CMK (cell line): ENCODE measurements at regions not wholly inside any gene's neighbourhood (a gene's known extent, or its start where the extent isn't known, plus 50 kb on each side); places are given as distances from the start of the nearest gene placed in this dataset.
"Not testable (repeated sequence)": the region's sequence is repeated elsewhere in the genome, so short reads cannot be mapped to it uniquely, and the experiment has no call there.

ENCODE experiments used
- DNase-seq: peaks from one replicate; pipeline ENCODE4 v3.0.0-alpha.2; 2010; ENCODE audit warnings: low read depth

DNA sequence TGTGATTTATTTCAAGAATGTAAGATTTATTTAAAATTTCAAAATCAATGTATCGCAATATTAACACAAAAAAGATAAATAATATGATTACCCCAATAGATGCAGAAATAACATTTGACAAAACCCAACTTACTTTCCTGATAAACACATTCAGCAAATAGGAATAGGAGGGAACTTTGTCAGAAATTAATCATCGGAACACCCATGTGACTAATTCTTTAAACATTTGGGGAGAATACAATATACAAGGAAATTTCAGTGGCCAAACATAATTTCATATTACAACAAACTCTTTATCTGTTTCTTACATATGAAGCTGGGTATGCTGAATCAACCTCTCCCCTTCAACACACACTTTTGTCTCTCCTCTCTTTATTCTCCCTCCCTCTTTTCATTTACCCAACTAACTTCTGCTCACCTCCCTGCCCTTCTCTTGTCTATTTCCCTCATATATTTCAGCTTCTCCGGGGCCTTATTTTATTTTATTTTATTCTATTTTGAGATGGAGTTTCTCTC is 309.6 kb upstream of the CNTNAP5 start:
- DNase-seq, result no peak

DNA sequence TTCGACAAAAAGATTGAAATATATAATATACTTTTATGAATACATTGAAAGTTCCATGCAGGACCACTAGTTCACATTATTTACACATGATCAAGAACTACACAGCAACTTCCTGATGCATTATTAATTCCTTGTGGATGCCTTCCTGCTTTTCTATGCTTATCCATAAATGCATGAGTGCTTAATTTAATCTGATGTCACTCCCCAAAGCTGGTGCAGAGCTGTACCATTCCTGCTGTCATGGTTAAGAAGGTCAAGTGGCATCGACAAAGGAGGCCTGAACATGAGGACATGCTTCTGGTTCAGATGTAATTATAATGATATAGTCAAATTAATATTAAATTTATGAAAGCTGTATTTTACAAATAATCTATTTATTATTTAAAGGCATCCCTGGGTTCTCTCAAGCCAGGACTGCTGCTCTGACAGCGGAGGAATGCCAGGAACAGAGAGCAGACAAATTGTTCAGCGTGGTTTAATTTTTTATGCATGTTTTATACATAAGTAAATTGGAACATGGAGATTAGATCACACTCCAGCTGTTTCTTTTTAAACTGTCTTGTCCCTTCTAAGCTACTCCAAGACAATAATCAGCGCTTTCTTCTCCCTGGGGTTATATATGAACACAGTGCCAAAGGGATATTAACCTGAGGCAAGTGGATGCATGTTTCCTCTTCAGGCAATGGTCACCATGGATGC is 307.3 kb upstream of the CNTNAP5 start:
- DNase-seq, result no peak

DNA sequence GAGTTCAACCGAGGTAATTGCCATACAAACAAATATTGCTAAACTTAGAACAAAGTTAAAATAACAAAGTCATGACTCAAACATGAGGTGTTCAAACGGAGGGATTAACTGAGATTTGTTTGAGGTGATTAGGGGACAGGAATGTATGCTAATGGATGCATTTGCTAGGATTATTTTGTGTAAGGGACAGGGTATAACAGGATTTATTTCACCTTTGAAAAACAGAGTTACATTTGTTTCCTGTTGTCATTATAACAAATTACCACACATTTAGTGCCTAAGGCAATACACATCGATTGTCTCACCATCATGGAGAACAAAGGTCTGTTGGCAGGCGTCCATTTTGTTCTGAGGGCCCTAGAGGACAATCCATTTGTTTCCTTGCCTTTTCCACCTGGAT is 304.3 kb upstream of the CNTNAP5 start:
- DNase-seq, result no peak

DNA sequence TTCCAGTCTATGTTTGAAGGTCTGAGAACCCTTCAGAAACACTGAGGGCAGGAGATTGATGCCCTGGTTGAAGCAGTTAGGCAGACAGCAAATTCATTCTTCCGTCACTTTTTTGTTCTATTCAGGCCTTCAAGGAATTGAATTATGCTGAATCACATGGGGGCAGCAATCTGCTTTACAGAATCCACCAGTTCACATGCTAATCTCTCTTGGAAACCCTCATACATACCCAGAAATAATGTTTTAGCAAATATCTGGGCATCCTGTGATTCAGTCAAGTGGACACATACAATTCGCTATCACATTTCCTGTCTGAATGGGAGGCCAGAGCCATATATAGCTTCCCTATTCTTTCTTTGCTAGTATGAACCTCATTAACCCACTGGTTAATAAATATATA is 301.4 kb upstream of the CNTNAP5 start:
- peak; percentile 58 for DNase-seq

DNA sequence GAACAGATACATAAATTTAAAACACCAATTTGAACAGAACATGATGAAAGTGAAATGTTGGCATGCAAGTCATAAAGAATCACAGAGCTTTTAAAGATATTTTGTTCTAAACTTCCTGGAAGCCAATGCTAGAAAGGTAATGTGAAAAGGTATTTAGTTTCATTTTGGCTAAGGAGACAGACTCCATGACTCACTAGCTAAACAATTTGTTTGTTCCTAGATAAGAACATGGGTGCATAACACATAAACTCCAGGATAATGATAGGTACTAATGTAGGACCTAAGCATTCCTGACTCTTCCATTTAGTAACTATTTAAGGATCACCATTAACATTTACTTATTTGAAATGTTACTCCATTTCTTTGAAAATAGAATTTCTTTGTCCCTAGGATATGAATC is 292.5 kb upstream of the CNTNAP5 start:
- DNase-seq, result no peak

DNA sequence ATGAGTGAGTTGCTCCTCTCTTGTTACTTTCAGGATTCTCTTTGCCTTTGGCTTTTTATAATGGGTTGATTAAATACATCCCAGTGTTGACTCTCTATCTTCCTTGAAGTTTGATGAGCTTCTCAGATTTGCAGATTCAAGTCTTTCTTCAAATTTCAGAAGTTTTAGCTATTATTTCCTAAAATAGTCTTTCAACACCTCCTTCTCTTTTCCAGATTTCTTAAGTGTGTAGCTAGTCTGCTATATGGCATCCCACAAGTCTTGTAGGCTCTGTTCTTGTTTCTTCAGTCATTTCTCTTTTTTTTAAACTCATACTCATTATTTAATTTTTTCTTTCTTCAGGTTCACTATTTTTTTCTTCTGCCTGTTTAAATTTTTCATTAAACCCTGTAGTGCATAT is 287.7 kb upstream of the CNTNAP5 start:
- no peak for DNase-seq

DNA sequence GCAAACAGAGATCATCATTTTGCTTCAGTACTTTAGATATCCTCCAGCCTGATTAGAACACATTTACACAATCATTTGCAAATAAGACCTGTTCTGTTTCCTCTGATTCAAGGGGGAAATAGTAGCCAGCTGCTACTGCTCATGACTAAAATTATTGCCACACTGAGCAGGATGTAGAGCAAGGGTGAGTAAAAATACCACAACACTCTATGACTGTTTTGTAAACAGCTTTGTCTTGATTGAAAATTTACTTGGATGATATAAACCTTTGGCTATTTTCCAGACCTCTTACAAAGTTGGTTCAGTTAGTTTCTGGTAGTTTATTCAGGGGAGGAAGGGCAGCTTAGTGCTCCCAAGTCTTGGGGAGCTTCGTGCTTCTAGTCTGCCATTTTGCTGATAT is 286.4 kb upstream of the CNTNAP5 start:
- DNase-seq, result no peak

DNA sequence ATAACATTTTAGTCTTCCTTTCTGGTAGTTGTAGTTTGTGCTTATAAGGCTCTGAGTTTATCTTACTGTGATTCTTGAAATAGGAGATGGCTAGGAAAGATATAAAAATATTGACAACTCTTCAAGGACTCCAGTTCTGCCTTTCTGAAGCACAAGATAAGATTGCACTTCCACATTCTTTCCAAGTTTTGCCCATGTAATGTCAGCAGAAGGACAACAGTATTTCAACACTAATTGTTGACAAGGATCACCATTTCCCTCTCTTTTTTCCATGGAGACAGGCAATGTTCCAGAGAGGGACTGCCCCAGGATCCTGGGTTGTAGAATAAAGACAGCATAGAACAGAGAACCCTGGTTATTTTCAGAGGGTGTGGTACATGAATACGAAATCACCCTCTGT is 279.1 kb upstream of the CNTNAP5 start:
- no peak for DNase-seq

DNA sequence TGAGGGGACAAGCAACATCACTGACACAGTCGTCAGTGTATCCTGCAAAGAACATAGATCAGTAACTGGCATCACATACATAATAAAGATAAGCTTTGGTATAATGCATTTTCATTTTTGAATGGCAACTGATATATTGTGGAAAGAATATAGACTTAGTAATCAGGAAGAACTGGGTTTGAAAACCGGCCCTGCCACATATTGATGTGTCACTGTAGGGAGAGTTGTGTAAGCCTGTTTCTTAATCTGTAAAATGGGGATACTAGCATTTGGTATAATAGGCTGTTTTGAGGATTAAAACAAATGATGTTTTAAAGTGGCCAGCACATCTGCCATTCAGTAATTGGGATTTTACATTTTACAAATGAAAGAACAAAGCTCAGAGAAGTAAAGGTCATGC is 277.8 kb upstream of the CNTNAP5 start:
- no peak for DNase-seq

DNA sequence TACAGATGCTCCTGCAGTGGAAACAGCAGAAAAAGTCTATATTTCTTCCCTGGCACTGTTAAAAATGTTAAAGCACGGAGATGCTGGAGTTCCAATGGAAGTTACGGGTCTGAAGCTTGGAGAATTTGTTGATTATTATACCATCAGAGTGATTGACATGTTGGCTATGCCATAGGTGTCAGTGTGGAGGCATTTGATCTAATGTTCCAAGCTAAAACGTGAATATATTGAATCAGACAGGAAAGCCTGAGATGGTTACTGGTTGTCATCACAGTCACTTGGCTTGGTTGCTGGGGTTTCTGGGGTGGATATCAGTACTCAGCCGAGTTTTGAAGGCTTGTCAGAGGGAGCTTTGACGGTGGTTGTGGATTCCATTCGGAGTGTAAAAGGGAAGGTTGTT is 262.9 kb upstream of the CNTNAP5 start:
- no peak for DNase-seq

DNA sequence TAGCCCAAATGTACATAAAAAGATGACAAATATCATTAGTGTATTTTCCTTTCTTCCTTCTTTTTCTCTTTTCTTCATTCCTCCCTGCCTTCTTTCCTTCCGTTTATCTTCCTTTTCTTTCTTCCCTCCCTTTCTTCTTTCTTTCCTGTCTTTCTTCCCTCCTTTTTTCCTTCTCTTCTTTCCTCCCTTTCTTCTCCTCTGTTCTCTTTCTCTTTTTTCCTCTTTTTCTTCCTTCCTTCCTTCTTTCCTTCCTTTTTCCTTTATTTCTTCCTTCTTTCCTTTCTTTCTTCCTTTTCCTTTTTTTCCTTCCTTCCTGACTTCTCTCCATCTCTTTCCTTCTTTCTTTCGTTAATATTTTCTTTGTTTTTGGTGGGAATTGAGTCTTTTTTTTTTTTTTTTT is 256.9 kb upstream of the CNTNAP5 start:
- DNase-seq, result no peak

DNA sequence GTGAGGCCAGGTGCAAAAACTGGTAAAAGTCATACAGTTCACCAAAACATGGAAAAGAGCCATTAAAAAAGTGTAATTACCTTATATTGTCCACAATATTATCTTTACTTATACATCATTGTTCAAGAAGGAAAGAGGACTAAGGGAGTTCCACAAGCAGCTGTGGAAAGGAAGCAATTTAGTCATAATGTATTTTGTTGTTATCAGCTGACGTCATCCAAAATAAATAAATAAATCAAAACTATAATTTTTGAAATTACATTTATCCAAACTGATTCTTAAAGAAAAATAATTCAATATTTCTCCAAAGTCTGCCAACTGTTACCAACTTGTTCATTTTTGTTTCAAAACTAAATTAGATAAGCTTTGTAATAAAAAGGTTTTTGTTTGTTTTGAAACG is 256.1 kb upstream of the CNTNAP5 start:
- DNase-seq, result no peak

DNA sequence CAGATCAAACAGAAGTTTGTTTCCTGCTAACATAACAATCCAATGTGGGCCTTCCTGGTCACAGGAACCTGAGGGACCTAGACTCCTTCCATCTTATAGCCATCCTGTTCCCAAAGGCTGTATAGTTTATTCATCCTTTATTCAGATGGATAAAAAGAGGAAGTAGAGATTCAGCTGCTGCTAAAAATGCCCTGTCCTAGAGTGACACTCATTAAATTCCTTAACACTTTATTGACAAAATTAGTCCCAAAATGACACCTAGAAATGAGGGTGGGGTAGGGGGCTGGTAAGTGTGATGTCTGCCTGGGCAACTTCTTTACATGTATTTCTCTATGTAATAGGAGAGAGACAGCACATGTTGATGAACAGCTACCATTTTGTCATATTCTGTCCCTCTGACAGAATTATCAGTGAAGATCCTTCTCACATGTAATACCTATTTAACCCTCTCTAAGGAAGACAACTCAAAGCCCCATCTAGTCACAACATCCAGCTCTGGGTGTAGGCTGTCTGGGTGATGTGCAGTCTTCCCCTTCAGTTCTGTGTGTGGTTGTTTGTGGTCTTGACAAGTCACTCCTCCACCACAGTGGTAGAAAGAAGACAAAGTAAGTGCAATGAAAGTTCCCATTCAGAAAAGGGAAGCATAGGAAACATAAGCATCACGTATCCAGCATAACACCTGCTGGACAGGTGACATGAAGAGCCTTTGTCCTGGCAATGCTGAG is 253.9 kb upstream of the CNTNAP5 start:
- no peak for DNase-seq

DNA sequence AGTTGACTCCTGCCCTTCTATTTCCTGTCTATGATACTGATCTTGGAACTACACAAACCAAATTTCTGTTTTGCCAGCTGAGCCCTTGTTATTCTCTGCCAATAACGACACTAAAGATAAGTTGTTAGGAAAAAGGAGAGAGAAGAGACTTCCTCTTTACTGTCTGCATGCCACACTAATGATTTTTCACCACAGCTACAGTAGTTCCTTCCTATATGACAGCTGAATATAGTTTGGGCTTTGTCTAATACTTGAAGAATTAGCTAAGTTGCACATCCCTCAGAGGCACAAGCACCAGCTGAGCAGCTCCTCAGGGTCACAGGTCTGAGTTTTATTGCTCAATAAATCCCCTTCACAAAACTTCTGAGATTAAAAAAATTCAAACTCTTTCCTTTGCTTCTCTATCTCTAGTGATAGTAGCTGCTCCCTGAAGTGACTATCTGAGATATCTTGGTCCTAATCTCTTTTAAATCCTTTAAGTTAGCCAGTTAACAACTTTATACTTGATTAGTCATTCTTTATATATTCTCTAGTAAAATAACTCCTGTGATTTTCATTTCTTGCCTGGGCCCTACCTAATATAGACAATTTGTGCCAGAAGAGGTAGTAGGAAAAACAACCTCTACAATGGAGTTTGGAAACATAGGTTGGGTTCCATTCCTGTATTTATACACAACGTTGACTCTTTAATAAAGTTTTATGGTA is 253.0 kb upstream of the CNTNAP5 start:
- DNase-seq, result no peak

DNA sequence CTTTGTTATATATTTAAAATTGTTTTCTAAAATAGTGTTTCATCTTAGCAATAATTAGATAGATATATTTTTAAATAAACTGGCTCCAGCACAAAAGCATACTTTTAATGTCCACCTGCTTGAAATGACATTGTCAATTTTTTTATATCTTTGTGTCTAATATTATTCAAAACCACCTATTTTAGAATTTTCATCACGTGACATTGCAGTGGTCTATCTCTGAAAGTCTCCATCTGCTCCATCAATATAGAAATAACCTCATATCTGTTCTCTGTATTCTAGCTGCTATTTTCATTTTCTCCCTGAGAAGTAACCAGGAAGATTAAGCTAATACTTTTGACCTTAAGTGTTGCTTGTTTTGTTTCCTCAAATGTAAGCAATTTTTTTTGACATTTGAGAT is 248.0 kb upstream of the CNTNAP5 start:
- no peak for DNase-seq

DNA sequence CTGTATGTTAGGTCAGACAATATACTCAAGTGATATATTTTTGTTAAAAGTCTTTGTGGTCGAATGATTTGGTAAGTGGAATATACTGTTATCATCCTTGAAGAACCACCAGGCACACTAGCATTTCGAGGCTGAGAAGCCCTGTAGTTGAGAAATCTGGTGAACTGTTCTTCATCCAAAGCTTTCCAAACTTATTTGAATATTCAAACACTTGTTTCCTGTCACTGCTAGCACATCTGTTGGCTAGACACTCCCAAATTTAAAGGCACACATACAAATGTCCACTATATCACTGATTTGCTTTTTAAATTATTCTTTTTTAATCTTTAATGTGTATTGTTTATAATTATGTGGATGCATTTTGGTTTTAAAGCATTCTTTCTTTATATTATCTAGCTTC is 241.9 kb upstream of the CNTNAP5 start:
- no peak for DNase-seq

DNA sequence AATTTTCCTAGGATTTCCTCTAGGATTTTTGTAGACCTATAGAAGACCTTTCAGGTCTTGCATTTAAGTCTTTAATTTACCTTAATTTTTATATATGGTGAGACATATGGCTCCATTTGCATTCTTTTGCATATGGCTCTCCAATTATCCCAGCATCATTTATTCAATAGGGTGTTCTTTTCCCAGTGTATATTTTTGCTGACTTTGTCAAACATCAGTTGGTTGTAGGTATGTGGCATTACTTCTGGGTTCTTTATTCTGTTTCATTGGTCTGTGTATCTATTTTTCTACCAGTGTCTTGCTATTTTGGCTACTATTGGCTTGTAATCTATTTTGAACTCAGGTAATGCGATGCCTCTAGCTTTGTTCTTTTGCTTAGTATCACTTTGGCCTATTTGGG is 239.8 kb upstream of the CNTNAP5 start:
- DNase-seq, result no peak

DNA sequence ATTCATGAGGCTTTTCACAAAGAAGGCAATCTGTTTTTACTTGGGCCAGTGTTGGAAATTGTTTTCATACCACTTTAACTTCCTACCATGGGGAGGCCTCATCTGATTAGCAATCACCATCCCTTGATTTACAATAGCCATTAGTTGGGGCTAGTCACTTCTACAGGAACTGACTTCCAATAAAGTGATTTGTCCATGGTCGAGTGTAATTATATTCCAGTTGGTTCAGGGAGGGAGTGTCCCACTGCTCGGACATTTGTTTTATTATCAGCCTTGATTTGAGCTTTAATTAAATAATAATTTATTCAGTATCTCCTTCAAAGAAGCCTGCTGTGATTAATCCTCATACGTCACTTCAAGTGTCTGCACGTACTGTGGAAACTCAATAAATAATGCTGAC is 233.9 kb upstream of the CNTNAP5 start:
- no peak for DNase-seq

DNA sequence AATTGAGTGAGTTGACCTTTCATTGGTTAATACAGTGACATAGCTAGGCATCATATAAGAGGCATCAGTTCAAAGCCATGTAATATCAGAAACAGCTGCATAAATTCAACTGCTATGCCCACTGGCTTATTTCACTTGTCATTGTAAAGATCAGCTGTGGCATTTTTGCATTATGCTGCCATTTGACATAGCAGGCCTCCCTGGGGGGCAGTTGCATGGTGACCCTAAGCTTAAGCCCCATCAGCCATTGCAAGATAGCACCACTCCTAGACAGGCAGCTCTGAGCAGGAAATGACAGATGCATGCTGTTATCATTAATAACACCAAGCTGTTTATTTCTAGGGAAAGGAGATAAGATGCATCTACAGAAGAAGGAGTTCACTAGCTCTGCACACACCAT is 233.4 kb upstream of the CNTNAP5 start:
- peak; percentile 91 for DNase-seq

DNA sequence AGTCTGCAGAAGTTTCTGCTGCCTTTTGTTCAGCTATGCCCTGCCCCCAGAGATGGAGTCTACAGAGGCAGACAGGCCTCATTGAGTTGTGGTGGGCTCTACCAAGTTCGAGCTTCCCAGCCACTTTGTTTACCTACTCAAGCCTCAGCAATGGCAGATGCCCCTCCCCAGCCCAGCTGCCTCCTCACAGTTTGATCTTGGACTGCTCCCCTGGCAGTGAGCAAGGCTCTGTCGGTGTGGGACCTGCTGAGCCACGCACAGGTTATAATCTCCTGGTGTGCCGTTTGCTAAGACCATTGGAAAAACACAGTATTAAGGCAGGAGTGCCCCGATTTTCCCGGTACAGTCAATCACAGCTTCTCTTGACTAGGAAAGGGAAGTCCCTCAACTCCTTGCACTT is 221.0 kb upstream of the CNTNAP5 start:
- not testable (repeated sequence) for DNase-seq

DNA sequence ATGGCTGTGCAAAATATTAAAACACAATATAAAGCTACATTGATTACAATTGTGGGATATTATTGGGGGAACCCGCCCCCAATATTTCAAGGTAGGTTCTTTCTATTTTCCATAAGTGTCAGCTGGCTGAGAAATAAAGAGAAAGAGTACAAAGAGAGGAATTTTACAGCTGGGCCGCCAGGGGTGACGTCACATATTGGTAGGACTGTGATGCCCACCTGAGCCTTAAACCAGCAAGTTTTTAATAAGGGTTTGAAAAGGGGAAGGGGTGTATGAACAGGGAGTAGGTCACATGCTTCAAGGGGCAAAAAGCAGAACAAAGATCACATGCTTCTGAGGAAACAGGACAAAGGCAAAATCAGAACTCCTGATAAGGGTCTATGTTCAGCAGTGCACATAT is 219.3 kb upstream of the CNTNAP5 start:
- not testable (repeated sequence) for DNase-seq

DNA sequence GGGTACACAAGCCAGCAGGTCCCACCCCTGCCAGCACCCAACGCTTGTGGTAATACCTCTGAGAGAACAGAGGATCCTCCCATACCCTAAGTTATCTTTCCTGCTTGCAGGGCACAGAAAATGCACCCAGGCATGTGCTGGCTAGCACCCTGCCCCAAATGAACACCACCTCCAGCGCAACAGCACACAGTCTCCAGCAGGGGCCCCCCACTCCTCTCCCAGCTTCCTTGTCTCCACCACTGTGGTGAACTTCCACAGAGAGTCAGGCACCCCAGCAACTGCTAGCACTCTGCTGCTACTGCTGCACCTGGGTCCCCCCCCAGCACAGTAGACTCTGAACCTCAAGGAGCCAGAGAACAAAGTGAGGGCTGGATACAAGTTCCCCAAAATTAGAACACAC is 216.8 kb upstream of the CNTNAP5 start:
- no peak for DNase-seq

DNA sequence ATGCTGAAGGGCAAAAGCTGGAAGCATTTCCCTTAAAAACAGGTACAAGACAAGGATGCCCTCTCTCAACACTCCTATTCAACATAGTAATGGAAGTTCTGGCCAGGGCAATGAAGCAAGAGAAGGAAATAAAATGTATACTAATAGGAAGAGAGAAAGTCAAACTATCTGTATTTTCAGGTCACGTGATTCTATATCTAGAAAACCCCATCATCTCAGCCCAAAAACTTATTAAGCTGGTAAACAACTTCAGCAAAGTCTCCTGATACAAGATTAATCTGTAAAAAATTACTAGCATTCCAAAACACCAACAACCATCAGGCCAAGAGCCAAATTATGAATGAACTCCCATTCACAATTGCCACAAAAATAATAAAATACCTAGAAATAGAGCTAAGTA is 213.2 kb upstream of the CNTNAP5 start:
- no peak for DNase-seq
